Left ventricle myocardium inferior (tissue), 1 donor: ENCODE measurements at regions not wholly inside any gene's neighbourhood (a gene's known extent, or its start where the extent isn't known, plus 50 kb on each side); places are given as distances from the start of the nearest gene placed in this dataset.

Source experiments
- DNase-seq: peaks from one replicate; pipeline ENCODE4 v3.0.0-alpha.2; 2020
- H3K27ac ChIP-seq: fragments of 200-600 bp; replicated peaks from 2 replicates; pipeline ENCODE4 v1.8.0; 2021
- H3K27me3 ChIP-seq: fragments of 200-600 bp; 2 replicates; pipeline ENCODE4 v1.8.0; 2021; ENCODE audit warnings: low read depth
- H3K36me3 ChIP-seq: fragments of 200-600 bp; 2 replicates; pipeline ENCODE4 v1.8.0; 2021
- H3K4me1 ChIP-seq: fragments of 200-600 bp; 2 replicates; pipeline ENCODE4 v1.8.0; 2021
- H3K4me3 ChIP-seq: fragments of 200-600 bp; 2 replicates; pipeline ENCODE4 v1.8.0; 2021; ENCODE audit warnings: mild to moderate bottlenecking, moderate library complexity
- H3K9me3 ChIP-seq: fragments of 200-600 bp; replicated peaks from 2 replicates; pipeline ENCODE4 v1.8.0; 2021
- intact Hi-C: fragments of 100-400 bp; cut with micrococcal nuclease; formaldehyde crosslinking; loops from one replicate; pipeline ENCODE4 v1.11.0; 2022
- TF ChIP-seq, protein P1 (sequence below): fragments of 200-600 bp; IDR thresholded peaks from 2 replicates; pipeline ENCODE4 v1.8.0; 2021; ENCODE audit warnings: antibody characterized with exemption, mild to moderate bottlenecking, borderline replicate concordance
- donor health status: DM: no; HTN: yes; CAD: no; lungs with severe emphysema.

DNA sequence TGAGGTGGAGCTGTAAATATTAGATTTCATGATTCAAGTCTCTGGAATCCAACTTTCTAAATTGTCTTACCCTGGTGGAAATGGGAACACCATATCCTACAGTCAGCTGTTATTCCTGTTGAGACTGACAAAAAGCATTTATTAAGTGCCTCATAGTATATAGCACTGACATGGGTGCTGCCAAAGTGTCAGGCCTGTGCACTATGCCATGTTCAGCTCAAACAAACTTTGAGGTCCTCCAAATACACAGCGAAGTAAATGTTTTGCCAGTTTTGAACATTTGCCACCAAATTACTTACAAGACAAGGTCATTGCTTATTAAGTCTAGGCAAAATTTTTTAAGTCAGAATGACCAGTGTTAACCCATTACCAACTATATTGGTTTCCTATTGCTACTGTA lies 162.9 kb upstream of the SLC25A13 start:
- no peaks in the 10 kb centered on the region for H3K36me3 ChIP-seq
- H3K4me3 ChIP-seq, result no peak overlapping the region
- no peak overlapping the region for H3K27ac ChIP-seq
- TF ChIP-seq, protein P1, sequence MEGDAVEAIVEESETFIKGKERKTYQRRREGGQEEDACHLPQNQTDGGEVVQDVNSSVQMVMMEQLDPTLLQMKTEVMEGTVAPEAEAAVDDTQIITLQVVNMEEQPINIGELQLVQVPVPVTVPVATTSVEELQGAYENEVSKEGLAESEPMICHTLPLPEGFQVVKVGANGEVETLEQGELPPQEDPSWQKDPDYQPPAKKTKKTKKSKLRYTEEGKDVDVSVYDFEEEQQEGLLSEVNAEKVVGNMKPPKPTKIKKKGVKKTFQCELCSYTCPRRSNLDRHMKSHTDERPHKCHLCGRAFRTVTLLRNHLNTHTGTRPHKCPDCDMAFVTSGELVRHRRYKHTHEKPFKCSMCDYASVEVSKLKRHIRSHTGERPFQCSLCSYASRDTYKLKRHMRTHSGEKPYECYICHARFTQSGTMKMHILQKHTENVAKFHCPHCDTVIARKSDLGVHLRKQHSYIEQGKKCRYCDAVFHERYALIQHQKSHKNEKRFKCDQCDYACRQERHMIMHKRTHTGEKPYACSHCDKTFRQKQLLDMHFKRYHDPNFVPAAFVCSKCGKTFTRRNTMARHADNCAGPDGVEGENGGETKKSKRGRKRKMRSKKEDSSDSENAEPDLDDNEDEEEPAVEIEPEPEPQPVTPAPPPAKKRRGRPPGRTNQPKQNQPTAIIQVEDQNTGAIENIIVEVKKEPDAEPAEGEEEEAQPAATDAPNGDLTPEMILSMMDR, result no peak
- DNase-seq, result no peak
- no peaks in the 10 kb centered on the region for H3K4me1 ChIP-seq
- H3K27me3 ChIP-seq, result no peaks in the 10 kb centered on the region
- H3K9me3 ChIP-seq, result no peaks in the 10 kb centered on the region
- intact Hi-C loops, result no loop called here

DNA sequence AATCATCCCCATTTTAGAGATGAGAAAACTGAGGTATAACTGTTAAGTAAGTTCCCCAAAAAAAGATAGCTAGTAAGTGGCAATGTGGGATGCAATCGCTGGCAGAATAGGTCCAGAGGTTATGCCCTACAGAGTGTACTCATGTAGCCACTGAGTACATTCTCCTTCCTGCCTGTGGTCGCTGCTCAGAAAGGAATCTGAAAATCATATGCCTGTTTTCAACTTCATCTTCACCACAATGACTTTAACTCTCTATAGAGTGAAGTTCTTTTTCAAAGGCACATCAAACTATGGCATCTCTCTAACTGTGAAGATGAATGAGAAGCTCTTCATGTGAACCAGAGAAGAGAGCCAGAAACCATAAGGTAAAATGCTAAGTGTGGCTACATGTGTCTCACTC lies 162.2 kb upstream of the SLC25A13 start:
- H3K27me3 ChIP-seq, result no peaks in the 10 kb centered on the region
- H3K4me3 ChIP-seq, result no peak overlapping the region
- intact Hi-C loops, result no loop called here
- TF ChIP-seq, protein P1, result no peak
- H3K27ac ChIP-seq, result no peak overlapping the region
- H3K4me1 ChIP-seq, result no peaks in the 10 kb centered on the region
- H3K9me3 ChIP-seq, result no peaks in the 10 kb centered on the region
- H3K36me3 ChIP-seq, result no peaks in the 10 kb centered on the region
- no peak for DNase-seq

DNA sequence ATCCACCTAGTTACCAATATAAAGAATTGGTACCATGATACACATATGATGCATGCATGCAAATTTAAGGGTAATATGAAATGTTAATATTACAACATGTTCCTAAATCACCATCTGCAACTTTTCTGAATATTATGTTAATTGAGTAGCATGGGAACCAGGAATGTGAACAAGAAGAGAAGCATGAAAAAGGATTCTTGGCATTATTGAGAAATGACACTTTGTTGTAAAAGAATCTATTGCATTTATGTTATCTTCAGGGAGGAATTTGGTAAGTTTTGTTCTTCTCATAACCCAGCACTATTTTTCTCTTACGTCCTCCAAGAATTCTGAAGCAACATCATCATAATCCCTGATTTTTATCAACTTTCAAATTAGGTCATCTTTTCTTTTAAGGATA lies 159.9 kb upstream of the SLC25A13 start:
- Histone ChIP-seq H3K27me3 (no peaks in the 10 kb centered on the region), H3K4me1 (no peaks in the 10 kb centered on the region), H3K36me3 (no peaks in the 10 kb centered on the region), H3K4me3 (no peak overlapping the region), H3K9me3 (no peaks in the 10 kb centered on the region), H3K27ac (no peak overlapping the region)
- TF ChIP-seq, protein P1, result no peak
- intact Hi-C loops, result no loop called here
- DNase-seq, result no peak

GRCh38 chr7:96479015-96479645 lies 157.2 kb upstream of the SLC25A13 start:
- H3K9me3 ChIP-seq, result no peaks in the 10 kb centered on the region
- intact Hi-C loops, result no loop called here
- TF ChIP-seq, protein P1, result no peak
- no peaks in the 10 kb centered on the region for H3K36me3 ChIP-seq
- no peaks in the 10 kb centered on the region for H3K4me1 ChIP-seq
- no peak for DNase-seq
- no peak overlapping the region for H3K4me3 ChIP-seq
- H3K27me3 ChIP-seq, result no peaks in the 10 kb centered on the region
- H3K27ac ChIP-seq, result no peak overlapping the region

DNA sequence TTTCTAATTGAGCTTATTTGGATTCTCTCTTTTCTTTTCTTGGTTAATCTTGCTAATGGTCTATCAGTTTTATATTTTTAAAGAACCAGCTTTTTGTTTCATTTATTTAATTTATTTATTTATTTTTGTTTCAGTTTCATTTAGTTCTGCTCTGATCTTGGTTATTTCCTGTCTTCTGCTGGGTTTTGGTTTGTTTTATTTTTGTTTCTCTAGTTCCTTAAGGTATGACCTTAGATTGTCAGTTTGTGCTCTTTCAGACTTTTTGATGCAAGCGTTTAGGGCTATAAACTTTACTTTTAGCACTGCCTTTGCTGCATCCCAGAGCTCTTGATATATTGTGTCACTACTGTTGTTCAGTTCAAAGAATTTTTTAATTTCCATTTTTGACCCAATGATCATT lies 149.7 kb upstream of the SLC25A13 start:
- Histone ChIP-seq H3K27me3 (no peaks in the 10 kb centered on the region), H3K4me1 (no peaks in the 10 kb centered on the region), H3K4me3 (no peak overlapping the region), H3K36me3 (no peaks in the 10 kb centered on the region), H3K9me3 (peaks cover 27% of the 10 kb centered on the region), H3K27ac (no peak overlapping the region)
- no peak for DNase-seq
- TF ChIP-seq, protein P1, result no peak
- intact Hi-C loops, result no loop called here
